HL-60/S4 treated with retinoic acid at 250 ng/mL for 4 days and 3 days (cell line): ENCODE measurements at regions not wholly inside any gene's neighbourhood (a gene's known extent, or its start where the extent isn't known, plus 50 kb on each side); places are given as distances from the start of the nearest gene placed in this dataset.

Source experiments
- in situ Hi-C: fragments of 300-500 bp; cut with MboI; formaldehyde crosslinking; loops from 2 replicates; pipeline ENCODE4 v1.7.0; 2022; ENCODE audit warnings: low sequenced_read_pairs

DNA sequence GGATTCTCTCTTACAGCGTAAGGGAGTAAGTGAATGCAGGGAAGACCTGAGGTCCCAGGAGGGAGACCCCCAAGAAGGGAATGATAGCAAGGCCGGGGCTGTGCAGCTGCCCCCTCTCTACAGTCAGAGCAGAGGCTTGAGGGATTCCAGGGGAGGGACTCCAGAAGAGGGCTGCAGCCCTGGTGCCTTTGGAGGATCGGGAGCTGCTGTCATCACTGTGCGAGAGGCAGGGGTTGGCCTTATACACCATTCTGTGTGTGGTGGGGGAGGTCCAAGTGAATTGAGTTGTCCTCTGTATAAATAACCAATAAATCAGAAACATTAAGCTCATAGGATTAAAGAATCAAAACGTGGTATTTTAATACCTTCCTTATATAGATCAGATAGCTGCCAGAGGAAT, 114.9 kb downstream of the GLI2 start:
- in situ Hi-C loops, result no loop called here

- in situ Hi-C loops, result no loop called here
Measured at GRCh38 chr2:120851116-120851773, 115.6 kb downstream of the GLI2 start.

DNA sequence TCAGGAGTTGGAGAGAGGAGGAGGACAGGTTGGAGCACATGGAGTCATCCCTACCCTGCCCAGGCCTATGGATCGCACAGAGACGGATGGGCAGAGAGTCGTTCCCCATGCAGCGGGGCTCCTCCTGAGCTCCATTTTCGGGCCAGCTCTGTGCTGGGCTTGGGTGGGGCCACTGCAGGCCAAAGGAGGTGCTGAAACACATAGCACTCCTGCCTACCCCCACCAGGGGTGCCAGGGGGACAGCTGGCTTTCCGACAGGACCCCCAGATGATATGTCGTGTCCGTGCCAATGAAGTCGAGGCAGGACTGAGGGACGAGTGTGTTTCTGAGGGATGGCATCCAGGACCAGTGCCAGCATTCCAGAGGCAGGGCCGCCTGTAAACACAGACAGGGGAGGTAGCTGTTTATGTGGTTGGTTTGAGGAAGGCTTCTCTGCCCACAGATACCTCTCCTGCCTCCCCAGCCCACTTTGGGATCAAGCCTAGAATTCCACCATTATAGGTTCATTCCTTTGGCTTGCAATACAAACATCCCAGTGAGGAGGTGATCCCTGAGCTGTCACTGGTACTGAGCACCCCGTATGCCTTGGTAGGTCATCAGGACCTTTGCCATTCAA, 116.6 kb downstream of the GLI2 start:
- in situ Hi-C loops, result no loop called here

GRCh38 chr2:120853306-120854013, 117.8 kb downstream of the GLI2 start:
- in situ Hi-C loops, result no loop called here

DNA sequence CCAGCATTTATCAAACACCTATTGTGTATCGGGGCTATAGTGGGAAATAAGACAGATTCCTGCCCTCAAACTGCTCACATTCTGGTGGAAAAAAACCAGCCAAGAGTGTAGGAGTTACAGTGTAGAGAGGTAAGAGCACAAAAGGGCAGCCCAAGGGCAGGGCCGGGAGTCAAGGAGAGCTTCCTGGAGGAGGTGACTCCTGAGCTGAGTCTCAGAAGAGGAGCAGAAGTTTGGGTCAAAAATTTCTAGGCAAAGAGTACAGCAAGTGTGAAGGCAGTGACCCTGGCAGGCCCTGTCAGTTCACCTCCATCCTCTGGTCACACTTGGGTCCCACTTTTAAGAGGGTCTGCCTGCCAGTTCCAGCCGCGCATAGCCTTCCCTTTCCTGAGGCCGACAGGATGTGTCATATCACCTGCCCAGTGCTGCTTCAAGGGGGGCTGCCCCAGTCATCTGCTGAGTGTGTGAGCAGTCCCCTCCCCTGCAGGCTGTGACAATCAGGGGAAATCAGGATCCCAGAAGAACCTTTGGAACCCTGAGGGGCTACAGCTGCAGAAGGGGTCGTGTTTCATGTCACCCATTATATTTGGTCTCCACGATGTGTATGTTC, 118.4 kb downstream of the GLI2 start:
- in situ Hi-C loops, result no loop called here

DNA sequence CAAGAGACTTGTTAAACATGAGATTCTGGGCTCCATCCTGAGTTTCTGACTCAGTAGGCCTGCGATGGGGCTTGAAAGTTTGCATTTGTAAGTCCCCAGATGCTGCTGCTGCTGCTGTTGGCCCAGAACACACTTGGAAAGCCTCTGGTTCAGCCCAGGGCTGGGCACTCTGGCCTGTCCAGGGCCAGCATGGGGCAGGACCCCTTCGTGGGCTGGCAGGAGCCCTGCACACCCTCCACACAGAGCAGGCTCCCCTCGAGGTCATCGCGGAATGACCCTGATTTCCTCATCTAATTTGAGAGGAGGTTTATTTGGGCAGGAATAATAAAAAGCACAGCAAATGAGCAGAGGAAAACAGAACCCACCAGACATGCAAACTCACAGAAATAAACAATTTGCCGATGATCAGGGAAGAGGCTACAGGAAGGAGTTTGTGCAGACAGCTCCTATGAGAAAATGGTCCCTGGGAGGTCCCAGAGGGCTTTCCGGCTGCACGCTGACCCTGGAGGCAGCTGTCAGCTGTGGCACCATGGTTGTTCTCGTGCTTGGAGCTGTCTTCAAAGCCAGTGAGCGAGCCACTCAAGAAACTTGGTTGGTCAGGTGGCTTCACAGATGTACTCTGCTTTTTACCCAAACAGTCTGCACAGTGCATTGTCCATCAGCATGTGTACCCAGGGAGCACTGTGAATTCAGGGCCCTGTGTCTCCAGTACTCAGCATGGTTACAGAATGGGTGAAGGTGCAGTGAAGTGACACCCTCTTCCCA, 119.3 kb downstream of the GLI2 start:
- in situ Hi-C loops, result no loop called here

DNA sequence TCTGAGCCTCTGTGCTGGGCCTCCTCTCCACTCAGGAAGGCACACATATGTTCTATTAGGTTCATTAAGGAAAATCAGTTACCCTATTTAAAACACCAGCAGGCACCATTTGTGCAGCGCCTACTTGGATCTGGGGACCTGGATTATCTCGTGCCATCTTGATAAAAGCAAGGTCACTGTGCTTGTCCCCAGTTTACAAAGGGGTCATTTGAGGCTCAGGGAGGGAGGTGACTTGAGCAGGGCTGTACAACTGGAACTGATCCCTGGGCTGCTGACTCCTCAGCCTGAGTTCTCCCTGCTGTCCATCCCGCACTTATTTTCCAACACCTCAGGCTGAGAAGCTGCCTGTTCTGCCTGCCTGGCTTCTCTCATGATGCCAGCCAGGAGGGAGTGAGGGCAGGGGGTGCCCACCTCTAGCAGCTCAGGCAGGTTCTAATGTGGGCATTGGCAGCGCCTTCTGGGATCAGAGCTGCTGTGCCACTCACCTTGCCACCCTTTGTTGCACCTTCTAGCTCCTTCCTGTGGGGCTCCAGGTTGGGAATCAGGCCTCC, 120.3 kb downstream of the GLI2 start:
- in situ Hi-C loops, result no loop called here

- in situ Hi-C loops, result no loop called here
Measured at GRCh38 chr2:120856421-120856862, 120.8 kb downstream of the GLI2 start.

DNA sequence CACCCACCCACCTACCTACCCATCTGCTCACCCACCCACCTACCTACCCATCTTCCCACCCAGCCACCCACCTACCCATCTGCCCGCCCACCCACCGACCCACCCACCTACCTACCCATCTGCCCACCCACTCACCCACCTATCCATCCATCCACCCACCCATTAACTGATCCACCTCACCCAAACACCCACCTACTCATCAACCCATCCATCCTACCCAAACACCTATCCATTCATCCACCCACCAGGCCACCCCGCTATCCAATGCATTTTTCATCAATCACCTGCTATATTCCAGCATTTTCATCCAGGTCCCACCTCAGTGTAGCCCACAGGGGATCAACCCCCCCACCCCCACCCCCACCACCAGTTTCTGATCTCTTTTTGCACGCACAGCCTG, 121.8 kb downstream of the GLI2 start:
- in situ Hi-C loops, result no loop called here

DNA sequence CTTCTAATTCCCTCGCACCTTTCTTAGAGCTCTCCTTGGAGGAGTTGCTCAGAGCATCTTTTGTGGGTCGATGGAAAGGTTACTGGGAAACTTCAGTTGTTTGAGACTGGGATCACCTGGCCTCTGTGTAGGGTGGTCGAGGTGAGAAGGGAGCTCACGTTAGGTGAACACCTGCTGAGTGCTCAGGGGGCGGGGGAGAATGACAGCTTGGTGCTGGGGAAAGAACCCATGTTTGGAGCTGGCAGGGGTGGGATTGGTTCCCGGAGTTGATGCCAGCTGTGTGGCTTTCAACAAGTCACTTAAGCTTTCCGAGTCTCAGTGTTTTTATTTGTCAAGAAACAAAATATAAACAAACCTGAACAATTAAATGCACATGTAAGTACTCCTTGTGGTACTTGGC, 122.3 kb downstream of the GLI2 start:
- in situ Hi-C loops, result no loop called here

DNA sequence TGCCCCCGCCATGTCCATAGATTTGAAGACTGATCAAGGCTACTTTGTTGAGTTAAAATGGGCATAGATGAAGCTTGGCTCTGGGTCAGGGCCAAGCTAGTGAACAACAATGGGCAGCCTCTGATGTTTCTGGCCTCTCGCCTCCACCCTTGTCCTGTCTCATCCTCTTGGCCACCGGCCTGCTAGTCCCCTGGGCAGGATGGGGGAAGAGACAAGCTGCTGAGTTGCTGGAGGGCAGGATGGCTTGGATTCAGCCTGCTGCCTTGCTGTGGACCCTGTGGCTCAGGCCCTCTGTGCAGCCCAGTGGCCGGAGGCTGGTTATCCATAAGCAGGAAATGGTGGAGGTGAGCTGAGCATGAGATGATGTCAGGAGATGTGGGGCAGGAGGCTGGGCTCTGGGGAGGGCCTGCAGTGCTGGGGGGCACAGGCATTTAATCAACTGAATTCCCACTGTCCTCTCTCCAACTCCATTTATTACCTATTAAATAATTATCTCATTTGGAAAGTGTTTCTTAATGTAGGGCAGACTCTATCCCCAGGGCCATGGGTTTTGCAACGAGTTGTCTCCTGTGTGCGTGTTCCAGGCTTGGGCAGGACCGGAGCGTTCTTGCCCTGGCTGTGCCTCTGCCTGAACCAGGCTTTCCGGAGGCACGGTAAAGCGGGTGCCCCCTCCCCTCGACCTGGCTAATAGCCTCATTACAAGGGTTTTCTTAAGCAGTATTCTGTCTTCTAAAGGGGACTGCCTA, 122.9 kb downstream of the GLI2 start:
- in situ Hi-C loops, result no loop called here

- in situ Hi-C loops, result no loop called here
Measured at GRCh38 chr2:120859128-120859527, 123.5 kb downstream of the GLI2 start.

GRCh38 chr2:120859814-120860578, 124.3 kb downstream of the GLI2 start:
- in situ Hi-C loops, result no loop called here

- in situ Hi-C loops, result no loop called here
Measured at GRCh38 chr2:120860579-120860922, 124.9 kb downstream of the GLI2 start.

GRCh38 chr2:120861191-120861575, 125.5 kb downstream of the GLI2 start:
- in situ Hi-C loops, result no loop called here

DNA sequence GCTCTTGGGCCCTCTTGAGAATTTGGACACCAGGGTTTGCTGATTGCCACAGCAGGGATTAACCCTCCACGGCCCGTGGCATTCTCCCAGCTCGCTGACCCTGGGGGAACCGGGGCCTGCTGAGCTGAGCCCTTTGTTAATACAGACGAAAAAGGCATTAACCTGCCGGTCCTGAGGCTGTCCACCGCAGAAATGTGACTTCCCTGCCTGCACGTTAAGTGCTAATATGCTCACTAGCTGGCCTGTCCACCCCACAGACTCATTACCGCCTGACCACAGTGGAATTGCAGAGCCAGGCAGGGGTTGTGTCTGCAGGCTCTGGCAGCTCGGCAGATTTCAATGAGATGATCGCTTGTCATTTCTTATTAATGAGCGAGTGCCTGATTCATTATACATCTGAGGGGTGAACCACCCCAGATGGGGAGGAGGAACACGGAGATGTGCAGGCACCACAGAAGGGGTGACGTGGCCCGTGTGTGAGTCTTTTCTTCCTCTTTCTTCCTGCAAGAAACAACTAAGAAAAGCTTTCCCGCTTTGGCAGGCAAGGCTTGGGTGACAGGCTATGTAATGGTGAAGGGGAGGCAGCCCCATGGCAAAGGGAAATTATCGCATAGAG, 126.0 kb downstream of the GLI2 start:
- in situ Hi-C loops, result no loop called here

DNA sequence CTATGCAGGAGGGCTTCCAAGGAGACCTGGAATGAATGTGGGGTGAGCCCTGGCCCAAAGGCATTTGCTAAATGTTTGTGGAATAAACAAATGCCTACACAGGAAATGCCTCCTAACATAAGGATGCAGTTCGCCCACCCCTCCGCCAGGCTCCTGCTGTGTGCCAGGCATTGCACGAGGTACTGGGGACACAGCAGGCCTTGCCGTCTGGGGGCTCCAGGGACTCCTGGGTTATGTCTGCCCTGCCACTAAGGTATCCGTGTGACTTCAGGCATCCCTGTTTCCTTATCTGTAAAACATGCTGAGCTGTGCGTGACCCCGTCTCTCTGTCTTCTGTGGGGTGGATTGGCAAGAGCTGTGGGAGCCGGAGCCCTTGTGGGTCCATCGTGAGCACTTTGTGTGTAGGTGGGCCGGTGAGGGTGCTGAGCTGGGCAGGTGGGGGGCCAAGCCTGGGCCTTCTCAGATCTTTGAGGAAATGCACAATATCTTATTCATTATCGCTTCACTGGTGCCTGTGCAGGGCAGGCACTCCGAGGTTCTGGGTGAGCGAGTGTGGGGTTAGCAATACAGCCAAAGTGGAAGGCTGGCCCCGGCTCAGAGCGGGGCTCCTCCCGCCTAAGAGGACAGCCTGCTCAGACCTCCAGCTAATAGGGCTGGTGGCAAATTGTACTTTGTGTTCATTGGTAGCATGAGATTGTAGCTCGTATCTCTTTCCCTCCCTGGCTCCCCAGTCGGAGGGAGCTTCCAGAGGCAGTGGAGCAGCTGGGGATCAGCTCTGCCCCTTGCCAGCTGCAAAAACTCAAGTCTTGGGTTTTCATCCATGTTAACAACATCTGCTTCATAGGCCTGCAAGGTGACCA, 126.8 kb downstream of the GLI2 start:
- in situ Hi-C loops, result no loop called here

DNA sequence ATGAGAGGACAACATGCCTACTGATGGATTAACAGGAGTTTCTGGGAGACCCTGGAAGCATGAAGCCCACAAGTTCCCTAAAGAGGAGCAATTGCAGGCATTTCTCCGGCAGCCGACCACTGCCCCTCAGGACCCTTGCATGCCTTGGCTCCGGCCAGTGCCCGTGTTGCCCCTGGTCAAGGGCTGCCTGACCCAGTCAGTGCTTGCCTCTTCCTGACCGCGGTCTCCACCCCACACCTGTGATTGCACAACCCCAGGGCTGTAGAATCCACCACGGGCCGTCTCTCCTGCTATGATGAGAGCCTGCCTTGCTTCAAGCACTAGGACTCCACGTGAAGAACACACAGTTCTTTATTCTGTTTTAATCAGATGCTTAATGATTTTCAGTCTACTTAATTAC, 127.5 kb downstream of the GLI2 start:
- in situ Hi-C loops, result no loop called here
